Neural crest cell (in vitro differentiated cells): ENCODE measurements at regions not wholly inside any gene's neighbourhood (a gene's known extent, or its start where the extent isn't known, plus 50 kb on each side); places are given as distances from the start of the nearest gene placed in this dataset.

Source experiments
- DNase-seq: peaks from one replicate; pipeline ENCODE4 v3.0.0; 2021; ENCODE audit warnings: low read depth, mixed read lengths, low spot score
- H3K27ac Mint-ChIP-seq: one replicate; pipeline ENCODE4 v1.8.0; 2021; ENCODE audit warnings: mild to moderate bottlenecking, mixed read lengths; ENCODE audit not compliant: unreplicated experiment
- H3K27me3 Mint-ChIP-seq: 2 replicates; pipeline ENCODE4 v1.8.0; 2021; ENCODE audit warnings: low read depth, mild to moderate bottlenecking, mixed read lengths
- H3K36me3 Mint-ChIP-seq: 2 replicates; pipeline ENCODE4 v1.8.0; 2021; ENCODE audit warnings: low read depth, mild to moderate bottlenecking, mixed read lengths
- H3K4me1 Mint-ChIP-seq: 2 replicates; pipeline ENCODE4 v1.8.0; 2021; ENCODE audit warnings: mixed read lengths
- H3K4me3 Mint-ChIP-seq: one replicate; pipeline ENCODE4 v1.8.0; 2021; ENCODE audit warnings: mild to moderate bottlenecking, mixed read lengths
- H3K9me3 Mint-ChIP-seq: 2 replicates; pipeline ENCODE4 v1.8.0; 2021; ENCODE audit warnings: mixed read lengths
- TF ChIP-seq, protein P1 (sequence below): fragments of 200-600 bp; sonication (generic); conservative IDR thresholded peaks from 2 replicates; pipeline ENCODE4 v1.5.0; 2021; ENCODE audit warnings: antibody characterized with exemption, mild to moderate bottlenecking

GRCh38 chr2:234166531-234166930 is 116.0 kb downstream of the SPP2 start:
- H3K4me1 Mint-ChIP-seq, result no peaks in the 10 kb centered on the region
- no peak for DNase-seq
- no peak overlapping the region for H3K27ac Mint-ChIP-seq
- H3K9me3 Mint-ChIP-seq, result no peaks in the 10 kb centered on the region
- H3K27me3 Mint-ChIP-seq, result no peaks in the 10 kb centered on the region
- H3K36me3 Mint-ChIP-seq, result no peaks in the 10 kb centered on the region
- no peak overlapping the region for H3K4me3 Mint-ChIP-seq
- TF ChIP-seq, protein P1, sequence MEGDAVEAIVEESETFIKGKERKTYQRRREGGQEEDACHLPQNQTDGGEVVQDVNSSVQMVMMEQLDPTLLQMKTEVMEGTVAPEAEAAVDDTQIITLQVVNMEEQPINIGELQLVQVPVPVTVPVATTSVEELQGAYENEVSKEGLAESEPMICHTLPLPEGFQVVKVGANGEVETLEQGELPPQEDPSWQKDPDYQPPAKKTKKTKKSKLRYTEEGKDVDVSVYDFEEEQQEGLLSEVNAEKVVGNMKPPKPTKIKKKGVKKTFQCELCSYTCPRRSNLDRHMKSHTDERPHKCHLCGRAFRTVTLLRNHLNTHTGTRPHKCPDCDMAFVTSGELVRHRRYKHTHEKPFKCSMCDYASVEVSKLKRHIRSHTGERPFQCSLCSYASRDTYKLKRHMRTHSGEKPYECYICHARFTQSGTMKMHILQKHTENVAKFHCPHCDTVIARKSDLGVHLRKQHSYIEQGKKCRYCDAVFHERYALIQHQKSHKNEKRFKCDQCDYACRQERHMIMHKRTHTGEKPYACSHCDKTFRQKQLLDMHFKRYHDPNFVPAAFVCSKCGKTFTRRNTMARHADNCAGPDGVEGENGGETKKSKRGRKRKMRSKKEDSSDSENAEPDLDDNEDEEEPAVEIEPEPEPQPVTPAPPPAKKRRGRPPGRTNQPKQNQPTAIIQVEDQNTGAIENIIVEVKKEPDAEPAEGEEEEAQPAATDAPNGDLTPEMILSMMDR, result no peak

DNA sequence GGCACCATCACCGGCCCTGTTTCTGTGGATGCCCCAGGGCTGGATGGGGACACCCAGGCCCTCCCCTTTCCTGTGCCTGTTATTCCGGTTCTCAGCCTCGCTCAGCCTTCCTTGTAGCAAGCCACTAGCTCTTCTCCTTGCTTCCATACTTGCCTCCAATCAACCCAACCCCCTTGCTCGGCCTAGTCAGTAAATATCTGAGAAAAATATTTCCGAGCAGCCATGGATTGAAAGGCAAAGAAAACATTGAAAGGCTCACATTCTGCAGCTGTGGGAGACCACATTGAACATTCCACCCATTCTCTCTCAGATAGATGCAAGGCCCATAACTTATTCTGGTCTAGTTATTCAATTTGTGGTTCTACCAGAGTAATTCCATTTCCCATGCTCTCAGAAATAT is 114.9 kb downstream of the SPP2 start:
- no peaks in the 10 kb centered on the region for H3K36me3 Mint-ChIP-seq
- no peaks in the 10 kb centered on the region for H3K4me1 Mint-ChIP-seq
- no peak overlapping the region for H3K27ac Mint-ChIP-seq
- no peak for DNase-seq
- TF ChIP-seq, protein P1, result no peak
- no peaks in the 10 kb centered on the region for H3K9me3 Mint-ChIP-seq
- no peaks in the 10 kb centered on the region for H3K27me3 Mint-ChIP-seq
- H3K4me3 Mint-ChIP-seq, result no peak overlapping the region

GRCh38 chr2:234164493-234165413 is 114.3 kb downstream of the SPP2 start:
- Mint-ChIP-seq H3K27ac (no peak overlapping the region), H3K9me3 (no peaks in the 10 kb centered on the region), H3K36me3 (no peaks in the 10 kb centered on the region), H3K4me3 (no peak overlapping the region), H3K27me3 (no peaks in the 10 kb centered on the region), H3K4me1 (no peaks in the 10 kb centered on the region)
- TF ChIP-seq, protein P1, result no peak
- no peak for DNase-seq

DNA sequence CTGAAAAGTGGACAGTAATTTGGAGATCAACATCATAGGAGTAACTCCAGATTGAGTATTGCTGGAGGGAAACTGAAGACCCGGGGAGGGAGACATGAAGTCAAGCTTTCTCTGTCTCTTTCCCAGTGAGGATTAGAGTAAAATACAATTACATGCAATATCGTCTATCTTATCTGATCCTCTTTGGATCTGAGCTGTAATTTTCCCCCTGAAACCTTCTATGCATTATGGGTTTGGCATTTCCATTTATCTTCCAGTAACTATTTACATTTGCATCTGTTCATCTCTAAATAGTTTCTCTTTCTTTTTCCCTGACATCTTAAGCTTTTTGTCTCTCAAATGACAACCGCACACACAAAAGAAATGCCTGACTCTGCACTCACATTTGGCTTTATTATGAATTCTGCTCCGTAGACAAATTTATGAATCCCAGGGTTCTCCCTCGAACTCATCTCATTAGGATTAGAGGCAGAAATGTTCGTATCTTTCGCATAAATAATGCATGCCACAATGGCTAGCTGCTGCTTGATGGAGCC is 113.1 kb downstream of the SPP2 start:
- H3K9me3 Mint-ChIP-seq, result peaks cover 3% of the 10 kb centered on the region
- H3K27me3 Mint-ChIP-seq, result no peaks in the 10 kb centered on the region
- TF ChIP-seq, protein P1, result no peak
- no peak overlapping the region for H3K27ac Mint-ChIP-seq
- no peak for DNase-seq
- no peaks in the 10 kb centered on the region for H3K4me1 Mint-ChIP-seq
- H3K36me3 Mint-ChIP-seq, result no peaks in the 10 kb centered on the region
- no peak overlapping the region for H3K4me3 Mint-ChIP-seq

DNA sequence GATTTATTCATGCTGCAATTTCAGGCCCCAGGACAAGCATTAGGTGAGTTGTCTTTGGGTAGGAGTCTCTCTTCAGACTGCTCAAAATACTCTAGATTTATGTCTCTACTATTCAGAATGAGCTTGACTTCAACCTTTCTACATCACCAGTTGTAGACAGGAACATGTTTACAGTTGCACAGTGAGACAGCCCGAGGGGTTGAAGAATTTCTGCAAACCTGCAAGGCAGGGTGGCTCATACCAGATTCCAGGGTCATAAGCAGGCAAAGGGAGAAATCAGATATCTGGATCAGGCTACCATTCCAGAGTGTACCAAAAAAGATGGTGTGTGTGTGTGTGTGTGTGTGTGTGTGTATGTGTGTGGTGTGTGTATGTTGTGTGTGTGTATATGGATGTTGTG is 112.4 kb downstream of the SPP2 start:
- no peak for DNase-seq
- TF ChIP-seq, protein P1, result no peak
- Mint-ChIP-seq H3K27me3 (no peaks in the 10 kb centered on the region), H3K9me3 (peaks cover 3% of the 10 kb centered on the region), H3K4me3 (no peak overlapping the region), H3K4me1 (no peaks in the 10 kb centered on the region), H3K36me3 (no peaks in the 10 kb centered on the region), H3K27ac (no peak overlapping the region)
